OCI-LY1 (cell line): ENCODE measurements at regions not wholly inside any gene's neighbourhood (a gene's known extent, or its start where the extent isn't known, plus 50 kb on each side); places are given as distances from the start of the nearest gene placed in this dataset.

Source experiments
- H2AFZ ChIP-seq: fragments of 200-600 bp; sonication (generic), shearing (Covaris generic); 2 replicates; pipeline ENCODE4 v1.6.0; 2014; ENCODE audit warnings: antibody characterized with exemption, mild to moderate bottlenecking, low read length
- H3F3A ChIP-seq: fragments of 200-600 bp; sonication (generic), shearing (Covaris generic); 2 replicates; pipeline ENCODE4 v1.6.0; 2014; ENCODE audit warnings: mild to moderate bottlenecking, antibody characterized with exemption, low read length, moderate library complexity; ENCODE audit not compliant: insufficient read depth
- H3K27ac ChIP-seq: fragments of 200-600 bp; sonication (generic); 2 replicates; pipeline ENCODE4 v1.5.1; 2014; ENCODE audit warnings: low read length, mixed run types, mild to moderate bottlenecking, low read depth; ENCODE audit not compliant: poor library complexity, severe bottlenecking
- H3K27me3 ChIP-seq: fragments of 200-600 bp; sonication (generic); 2 replicates; pipeline ENCODE4 v1.6.0; 2014; ENCODE audit warnings: antibody characterized with exemption, mild to moderate bottlenecking, low read length, moderate library complexity; ENCODE audit not compliant: insufficient read depth
- H3K36me3 ChIP-seq: fragments of 200-600 bp; sonication (generic); 2 replicates; pipeline ENCODE4 v1.6.1; 2014; ENCODE audit warnings: mild to moderate bottlenecking, antibody characterized with exemption, low read length, moderate library complexity, mixed read lengths; ENCODE audit not compliant: insufficient read depth
- H3K4me1 ChIP-seq: fragments of 200-600 bp; sonication (generic); 2 replicates; pipeline ENCODE4 v1.5.1; 2014; ENCODE audit warnings: mild to moderate bottlenecking, low read length, moderate library complexity; ENCODE audit not compliant: insufficient read depth, severe bottlenecking
- H3K4me2 ChIP-seq: fragments of 200-600 bp; sonication (generic), shearing (Covaris generic); 2 replicates; pipeline ENCODE4 v1.6.1; 2014; ENCODE audit warnings: low read length
- H3K4me3 ChIP-seq: fragments of 200-600 bp; sonication (generic); 2 replicates; pipeline ENCODE4 v1.5.1; 2014; ENCODE audit warnings: low read length, low read depth, mild to moderate bottlenecking, mixed read lengths; ENCODE audit not compliant: poor library complexity, severe bottlenecking
- H3K79me2 ChIP-seq: fragments of 200-600 bp; shearing (Covaris generic); 2 replicates; pipeline ENCODE4 v1.6.1; 2016; ENCODE audit warnings: mixed run types, low read length, mixed read lengths; ENCODE audit not compliant: insufficient read depth
- H3K9ac ChIP-seq: fragments of 200-600 bp; sonication (generic), shearing (Covaris generic); 2 replicates; pipeline ENCODE4 v1.6.1; 2014; ENCODE audit warnings: mild to moderate bottlenecking, low read length, mixed read lengths
- H3K9me2 ChIP-seq: fragments of 200-600 bp; sonication (generic), shearing (Covaris generic); 2 replicates; pipeline ENCODE4 v1.6.1; 2014; ENCODE audit warnings: low read depth, mild to moderate bottlenecking, low read length, mixed read lengths
- H3K9me3 ChIP-seq: fragments of 200-600 bp; shearing (Covaris generic); 2 replicates; pipeline ENCODE4 v1.6.1; 2014; ENCODE audit warnings: low read length, mixed read lengths
- H4K20me1 ChIP-seq: fragments of 200-600 bp; sonication (generic), shearing (Covaris generic); 2 replicates; pipeline ENCODE4 v1.6.0; 2016; ENCODE audit warnings: mild to moderate bottlenecking, low read length; ENCODE audit not compliant: insufficient read depth
- CTCF ChIP-seq: fragments of 200-600 bp; sonication (generic), shearing (Covaris generic); IDR thresholded peaks from 2 replicates; pipeline ENCODE4 v1.5.1; 2017; ENCODE audit warnings: mild to moderate bottlenecking, antibody characterized with exemption, low read length, moderate library complexity, mixed read lengths
- EZH2 ChIP-seq: fragments of 200-600 bp; sonication (generic), shearing (Covaris generic); IDR thresholded peaks from 2 replicates; pipeline ENCODE4 v1.8.0; 2017; ENCODE audit warnings: borderline replicate concordance, mixed run types, mild to moderate bottlenecking, antibody characterized with exemption, low read length, moderate library complexity, mixed read lengths

- H3K4me1 ChIP-seq = no peaks in the 10 kb centered on the region
- H3K9me3 ChIP-seq = no peaks in the 10 kb centered on the region
- no peak overlapping the region for H3K4me3 ChIP-seq
- no peaks in the 10 kb centered on the region for H3K36me3 ChIP-seq
- no peaks in the 10 kb centered on the region for H3K9me2 ChIP-seq
- H3K27ac ChIP-seq = no peak overlapping the region
- no peaks in the 10 kb centered on the region for H3F3A ChIP-seq
- no peak overlapping the region for H2AFZ ChIP-seq
- no peak overlapping the region for H3K9ac ChIP-seq
- no peak overlapping the region for H3K4me2 ChIP-seq
- TF ChIP-seq CTCF (no peak), EZH2 (no peak)
- H4K20me1 ChIP-seq = no peaks in the 10 kb centered on the region
- H3K79me2 ChIP-seq = no peaks in the 10 kb centered on the region
- no peaks in the 10 kb centered on the region for H3K27me3 ChIP-seq
Observed at GRCh38 chr10:55043540-55043939, 242.5 kb upstream of the PCDH15 start.

GRCh38 chr10:55033061-55033460 is 232.0 kb upstream of the PCDH15 start:
- no peaks in the 10 kb centered on the region for H3K79me2 ChIP-seq
- no peaks in the 10 kb centered on the region for H3K4me1 ChIP-seq
- no peak overlapping the region for H3K27ac ChIP-seq
- no peak for TF ChIP-seq CTCF
- TF ChIP-seq EZH2 = no peak
- H3K27me3 ChIP-seq = no peaks in the 10 kb centered on the region
- H3K4me3 ChIP-seq = no peak overlapping the region
- no peak overlapping the region for H2AFZ ChIP-seq
- H3F3A ChIP-seq = no peaks in the 10 kb centered on the region
- H4K20me1 ChIP-seq = no peaks in the 10 kb centered on the region
- H3K9me2 ChIP-seq = no peaks in the 10 kb centered on the region
- H3K9ac ChIP-seq = no peak overlapping the region
- H3K9me3 ChIP-seq = no peaks in the 10 kb centered on the region
- no peaks in the 10 kb centered on the region for H3K36me3 ChIP-seq
- no peak overlapping the region for H3K4me2 ChIP-seq

- H3K9me2 ChIP-seq = no peaks in the 10 kb centered on the region
- no peak for TF ChIP-seq CTCF
- no peak for TF ChIP-seq EZH2
- H3K4me1 ChIP-seq = no peaks in the 10 kb centered on the region
- no peak overlapping the region for H3K4me3 ChIP-seq
- H4K20me1 ChIP-seq = no peaks in the 10 kb centered on the region
- H3K9me3 ChIP-seq = no peaks in the 10 kb centered on the region
- no peak overlapping the region for H3K9ac ChIP-seq
- no peaks in the 10 kb centered on the region for H3F3A ChIP-seq
- no peaks in the 10 kb centered on the region for H3K27me3 ChIP-seq
- H3K27ac ChIP-seq = no peak overlapping the region
- H3K79me2 ChIP-seq = no peaks in the 10 kb centered on the region
- no peak overlapping the region for H2AFZ ChIP-seq
- H3K36me3 ChIP-seq = no peaks in the 10 kb centered on the region
- H3K4me2 ChIP-seq = no peak overlapping the region
Observed at GRCh38 chr10:55024713-55025112, 223.7 kb upstream of the PCDH15 start.
